NOMO-1 treated with DMSO at 0.1 percent for 48 hours (cell line): ENCODE measurements at regions not wholly inside any gene's neighbourhood (a gene's known extent, or its start where the extent isn't known, plus 50 kb on each side); places are given as distances from the start of the nearest gene placed in this dataset.

ENCODE experiments used
- DNase-seq: peaks from one replicate; lab custom pipeline; 2025; ENCODE audit not compliant: unreplicated experiment; lab: John Stamatoyannopoulos, UW

GRCh38 chr14:104290058-104290667 is 151.8 kb downstream of the KIF26A start:
- no peak for DNase-seq

DNA sequence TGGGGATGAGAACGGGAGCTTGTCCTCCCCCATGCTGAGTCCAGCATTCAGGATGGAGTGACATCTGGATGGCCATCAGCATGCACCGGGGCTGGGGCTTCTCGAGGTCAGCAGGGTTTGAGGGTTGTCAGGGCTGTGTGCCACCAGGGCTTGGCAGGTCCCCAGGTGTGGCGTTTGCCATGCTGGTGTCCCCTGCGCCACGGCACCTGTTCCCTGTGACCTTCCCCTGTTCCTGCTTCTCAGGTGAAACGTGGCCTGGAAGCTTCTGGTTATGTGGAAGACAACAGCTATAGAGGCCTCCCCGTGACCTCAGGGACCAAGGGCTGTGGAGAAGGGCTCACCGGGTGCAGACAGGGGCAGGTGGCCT is 152.4 kb downstream of the KIF26A start:
- DNase-seq = no peak

- no peak for DNase-seq
Observed at GRCh38 chr14:104291123-104292000, 153.0 kb downstream of the KIF26A start.

DNA sequence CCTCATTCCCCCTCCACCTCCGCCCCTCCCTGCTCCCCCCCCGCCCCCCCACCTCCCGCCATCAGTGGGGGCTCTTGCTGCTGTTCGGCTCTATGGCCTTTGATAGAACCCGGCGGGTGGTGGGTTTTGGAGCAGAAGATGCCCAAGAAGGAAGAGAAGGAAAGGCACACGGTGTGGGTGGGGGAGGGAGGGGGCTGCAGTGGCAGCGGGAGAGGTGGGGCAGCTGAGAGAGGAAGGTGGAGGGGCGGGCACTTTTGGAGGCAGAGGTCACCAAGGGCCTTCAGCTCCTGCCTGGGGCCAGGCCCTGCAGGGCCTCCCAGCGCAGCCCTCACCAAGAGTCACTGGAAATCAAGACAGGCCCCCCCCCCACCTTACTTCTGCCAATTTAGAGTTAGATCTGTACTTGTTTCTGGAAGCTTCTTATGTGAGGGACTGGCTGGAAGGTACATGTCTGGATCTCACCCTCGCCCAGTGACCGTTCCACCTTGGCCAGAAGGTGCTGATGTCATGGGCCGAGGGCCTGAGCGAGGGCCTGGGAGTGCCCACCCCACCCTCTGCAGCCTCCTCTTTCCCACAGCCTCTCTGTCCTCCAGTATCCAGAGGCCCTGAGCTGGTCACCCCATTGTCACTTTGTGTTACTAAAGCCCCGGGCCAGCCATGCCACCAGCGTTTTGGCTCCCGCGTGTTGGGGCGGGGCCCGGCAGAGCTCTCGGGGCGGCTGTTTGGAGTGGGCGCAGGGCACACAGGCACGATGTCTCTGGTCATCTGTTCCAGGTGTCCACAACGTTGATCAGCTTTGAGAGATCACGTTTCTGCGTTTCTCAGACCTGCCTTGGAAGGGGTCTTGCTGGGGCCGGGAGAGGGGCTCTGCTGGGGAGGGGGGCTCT is 153.9 kb downstream of the KIF26A start:
- no peak for DNase-seq

DNA sequence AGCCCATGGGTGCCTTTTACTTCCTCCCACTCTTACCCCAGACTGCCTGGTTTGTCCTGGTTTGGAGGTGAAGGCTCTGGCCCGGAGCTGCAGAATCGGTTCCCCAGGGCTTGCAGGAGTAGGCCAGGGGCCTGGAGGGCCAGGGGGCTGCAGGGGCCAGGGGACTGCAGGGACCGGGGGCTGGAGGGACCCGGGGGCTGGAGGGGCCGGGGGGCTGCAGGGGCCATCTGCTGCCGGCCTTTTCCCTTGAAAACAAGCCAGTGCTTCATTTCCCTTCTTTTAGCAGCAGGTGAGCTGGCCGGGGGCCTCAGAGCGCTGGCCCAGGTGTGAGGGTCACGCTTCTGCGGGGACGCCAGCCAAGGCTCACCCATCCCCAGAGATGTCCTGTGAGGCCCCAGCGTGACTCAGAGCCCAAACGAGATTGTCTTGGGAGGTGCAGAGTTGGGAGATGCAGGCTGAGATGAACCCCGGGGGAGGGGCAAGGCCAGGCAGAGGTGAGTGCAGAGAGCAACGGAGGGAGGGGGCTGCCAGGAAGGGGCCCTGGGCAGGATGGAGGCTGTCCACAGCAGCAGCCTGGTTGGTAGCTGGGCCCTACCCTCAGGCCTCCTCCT is 154.9 kb downstream of the KIF26A start:
- no peak for DNase-seq

GRCh38 chr14:104293851-104294627 is 155.7 kb downstream of the KIF26A start:
- DNase-seq = no peak

DNA sequence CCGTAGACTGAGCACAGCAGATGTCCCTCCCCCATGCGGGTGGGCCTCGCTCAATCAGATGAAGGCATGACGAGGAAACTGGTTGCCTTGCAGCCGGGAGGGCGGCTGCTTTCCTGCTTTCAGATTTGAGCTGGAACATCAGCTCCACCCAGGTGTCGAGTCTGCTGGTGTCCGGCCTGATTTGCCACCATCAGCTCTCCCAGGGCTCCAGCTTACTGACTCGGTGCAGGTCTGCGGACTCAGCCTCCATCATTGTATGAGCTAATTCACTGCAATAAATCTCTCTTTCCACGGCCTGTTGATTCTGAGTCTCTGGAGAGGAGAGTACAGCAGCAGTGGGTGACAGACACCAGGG is 156.2 kb downstream of the KIF26A start:
- DNase-seq = no peak

- no peak for DNase-seq
Observed at GRCh38 chr14:104294983-104295680, 156.7 kb downstream of the KIF26A start.

DNA sequence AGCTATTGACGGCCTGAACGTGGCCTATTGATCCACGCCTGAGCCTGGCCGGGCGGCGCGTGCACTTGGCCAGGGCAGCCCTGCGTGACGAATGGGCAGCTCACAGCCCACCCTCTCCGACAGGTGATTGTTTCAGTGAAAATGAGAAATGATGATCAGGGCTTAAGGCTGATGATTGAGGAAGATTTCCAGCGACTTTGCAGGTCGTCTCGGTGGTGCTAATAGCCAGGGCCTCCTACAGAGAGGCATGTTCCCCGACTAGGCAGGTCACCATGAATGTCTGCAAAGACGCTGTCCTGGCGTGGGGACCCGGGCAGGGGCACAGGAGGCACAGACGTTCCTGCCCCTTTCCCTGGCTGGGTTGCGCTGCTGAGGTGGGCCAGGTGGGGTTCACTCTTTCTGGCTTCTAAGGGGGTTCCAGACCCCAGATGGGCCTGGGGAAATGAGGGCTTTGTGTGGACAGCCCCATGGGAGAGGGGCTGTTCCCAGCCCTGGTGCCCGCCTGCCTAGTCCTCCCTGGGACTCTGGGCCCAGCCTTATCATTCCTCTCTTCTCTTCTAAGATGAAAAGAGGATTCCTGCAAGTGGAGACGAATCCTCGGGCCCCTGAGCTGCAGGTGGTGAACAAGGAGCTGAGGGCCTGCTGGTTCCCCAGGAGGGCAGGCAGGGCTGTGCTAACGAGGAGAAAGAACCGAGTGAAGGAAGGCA is 157.4 kb downstream of the KIF26A start:
- no peak for DNase-seq

DNA sequence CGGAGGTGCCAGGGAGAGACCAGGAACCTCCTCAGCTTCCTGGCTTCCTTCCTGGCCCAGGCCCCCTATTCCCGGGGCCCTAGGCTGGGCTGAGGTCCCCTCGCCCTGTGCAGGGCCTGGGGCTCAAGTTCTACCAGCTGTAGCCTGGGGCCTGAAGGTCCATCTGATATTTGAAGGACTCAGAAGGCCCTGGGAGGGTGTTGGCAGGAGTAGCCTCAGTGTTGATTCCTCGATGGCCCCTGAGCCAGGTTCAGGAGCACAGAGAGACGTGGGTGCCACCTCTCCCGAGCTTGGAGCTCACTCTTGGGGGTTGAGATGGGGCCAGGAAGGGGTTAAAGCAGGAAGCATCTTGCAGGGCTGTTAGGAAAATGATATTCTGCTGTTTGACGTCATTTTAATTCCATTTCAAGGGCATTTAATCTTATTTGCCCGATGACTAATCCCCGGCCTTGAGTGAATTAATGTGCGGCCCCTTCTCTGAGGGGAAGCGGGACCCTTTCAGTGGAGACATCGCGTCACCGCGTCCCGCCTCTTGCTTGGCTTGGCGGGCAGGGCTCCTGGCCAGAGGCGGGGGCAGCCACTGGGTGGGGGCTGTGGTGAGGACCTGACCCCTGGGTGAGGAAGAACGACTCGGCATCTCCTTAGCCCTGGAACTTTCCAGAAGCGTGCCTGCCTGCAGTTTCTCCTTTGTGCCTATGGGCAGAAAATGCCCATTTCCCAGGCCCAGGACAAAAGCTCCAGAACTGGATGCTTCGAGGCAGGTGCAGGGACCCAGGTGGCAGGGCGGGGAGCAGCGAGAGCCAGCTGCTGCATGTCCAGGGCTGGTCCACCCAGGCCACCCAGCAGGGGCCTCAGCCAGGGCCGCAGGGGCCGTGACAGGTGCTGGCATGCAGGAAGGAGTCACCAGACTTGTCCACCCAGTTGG is 158.3 kb downstream of the KIF26A start:
- DNase-seq = no peak

DNA sequence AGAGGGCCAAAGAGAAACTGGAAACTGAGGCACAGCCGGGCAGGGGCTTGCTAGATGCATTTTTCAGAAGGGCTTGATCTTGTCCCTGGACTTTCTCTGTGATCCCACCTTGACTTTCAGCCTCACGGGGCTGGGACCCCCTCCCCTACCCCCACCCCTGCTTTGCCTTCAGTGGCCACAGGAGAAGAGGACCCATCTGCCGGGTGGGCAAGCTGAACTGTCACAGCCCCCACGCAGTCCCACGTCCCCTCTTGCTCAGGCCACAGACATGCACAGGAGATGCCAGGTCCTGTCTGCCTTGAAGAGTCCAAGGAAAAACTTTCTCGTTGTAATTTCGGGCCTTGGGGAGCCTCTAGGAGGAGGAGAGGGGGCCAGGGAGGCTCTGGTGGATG is 158.9 kb downstream of the KIF26A start:
- DNase-seq = no peak

DNA sequence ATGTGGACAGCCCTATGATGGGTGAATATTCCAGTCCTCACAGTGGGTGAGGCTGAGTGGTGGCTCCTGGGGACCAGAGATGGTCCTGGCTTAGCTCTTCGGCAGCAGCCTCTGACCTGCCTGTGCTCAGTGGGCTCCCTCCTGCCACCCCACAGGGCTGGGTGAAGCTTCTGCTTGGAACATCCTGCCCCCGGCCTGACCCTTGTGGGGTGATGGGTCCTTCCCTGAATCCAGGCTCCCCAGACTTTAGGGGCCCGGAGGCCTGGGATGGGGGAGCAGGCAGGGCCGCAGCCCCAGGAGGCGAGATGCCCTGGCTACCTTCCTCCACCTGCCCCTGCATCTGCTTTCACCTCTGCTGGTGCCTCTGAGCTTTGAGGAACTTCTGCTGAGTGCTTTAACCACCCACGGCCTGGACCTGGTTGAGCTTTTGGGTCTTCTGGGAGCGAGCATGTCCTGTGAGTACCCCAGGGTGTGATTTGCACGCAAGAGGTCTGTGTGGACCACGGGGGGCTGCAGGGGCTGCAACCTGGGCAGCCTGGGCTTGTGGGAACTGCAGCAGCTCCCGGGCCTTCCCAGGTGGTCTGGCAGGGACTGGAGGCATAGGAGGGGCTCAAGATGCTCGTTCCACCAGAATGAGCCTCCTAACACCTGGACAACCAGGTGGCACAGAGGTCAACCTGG is 159.5 kb downstream of the KIF26A start:
- no peak for DNase-seq

- no peak for DNase-seq
Observed at GRCh38 chr14:104298458-104298857, 160.1 kb downstream of the KIF26A start.

DNA sequence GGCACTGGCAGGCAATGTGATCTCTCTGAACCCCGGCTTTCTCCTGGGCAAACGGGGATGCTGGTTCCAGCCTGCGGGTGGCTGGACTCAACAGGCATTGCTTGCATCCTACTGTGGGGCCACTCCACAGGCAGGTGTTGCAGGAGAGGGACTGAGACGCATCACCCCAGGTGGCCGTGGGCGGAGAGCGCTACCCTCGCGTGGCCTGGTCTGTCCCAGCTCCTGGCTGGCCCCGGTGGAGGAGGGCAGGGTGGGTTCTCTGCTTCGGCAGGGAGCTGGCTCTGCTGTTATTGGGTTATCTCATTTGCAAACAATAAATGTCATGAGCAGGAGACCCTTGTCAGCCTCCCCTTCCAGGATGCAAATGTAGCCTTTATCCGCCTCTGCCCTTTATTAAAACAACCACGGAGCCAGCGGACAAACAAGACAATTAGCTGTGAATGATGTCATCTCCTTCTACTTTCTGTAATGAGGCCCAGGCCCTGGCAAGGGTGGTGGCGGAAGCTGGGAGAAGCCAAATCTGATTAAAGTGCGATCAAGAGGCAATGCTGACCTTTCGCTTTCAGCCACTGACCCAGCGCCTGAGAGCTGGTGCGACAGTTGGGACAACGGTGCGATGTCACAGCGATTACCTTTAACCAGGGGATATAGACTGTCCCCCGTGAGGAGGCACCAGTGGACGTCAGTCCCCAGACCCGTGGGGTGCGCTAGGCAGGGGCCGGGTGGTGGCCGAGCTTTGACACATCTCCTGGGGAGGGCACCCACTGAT is 161.8 kb downstream of the KIF26A start:
- no peak for DNase-seq

GRCh38 chr14:104301731-104302460 is 163.5 kb downstream of the KIF26A start:
- no peak for DNase-seq

DNA sequence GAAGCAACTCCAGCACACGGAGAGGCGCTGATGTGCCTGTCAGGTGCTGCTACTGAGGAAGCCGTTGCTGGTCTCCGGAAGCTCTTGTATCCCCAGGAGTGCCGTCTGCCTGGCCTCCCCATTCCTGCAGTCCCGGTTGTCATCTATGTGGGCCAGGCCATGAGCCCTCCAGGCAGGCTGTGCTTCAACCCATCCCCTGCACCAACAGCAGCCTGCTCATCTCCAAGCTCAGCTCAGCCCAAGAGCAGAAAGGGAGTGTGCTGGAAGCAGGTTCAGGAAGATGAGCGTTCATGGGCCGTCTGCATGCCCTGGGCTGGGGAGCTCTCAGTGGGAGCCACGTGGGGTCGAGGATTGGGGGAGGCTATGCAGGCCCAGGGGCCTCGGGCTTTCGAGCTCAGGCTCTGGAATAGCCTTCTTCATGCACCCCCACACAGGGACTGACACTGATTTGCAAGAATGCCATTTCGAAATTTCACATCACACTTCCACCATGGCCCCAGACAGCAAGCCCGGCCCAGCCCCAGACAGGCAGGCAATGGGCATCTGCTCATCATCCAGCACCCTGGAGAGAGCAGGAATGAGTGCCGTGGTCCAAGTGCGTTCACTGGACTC is 164.5 kb downstream of the KIF26A start:
- DNase-seq = no peak
